ENCODE measurements at regions not wholly inside any gene's neighbourhood (a gene's known extent, or its start where the extent isn't known, plus 50 kb on each side); places are given as distances from the start of the nearest gene placed in this dataset.
"Not testable (repeated sequence)": the region's sequence is repeated elsewhere in the genome, so short reads cannot be mapped to it uniquely, and the experiment has no call there.

- TF ChIP-seq CTCF (IDR thresholded peaks at IDR 0.05; ENCODE audit: insufficient read depth, low read length), result no peak
- TF ChIP-seq SPI1 (IDR thresholded peaks at IDR 0.05; ENCODE audit: borderline replicate concordance, low read depth), result no peak
- no peak for TF ChIP-seq POLR2AphosphoS5 (IDR thresholded peaks at IDR 0.05; ENCODE audit: low read depth)
- no peak for TF ChIP-seq GABPA (IDR thresholded peaks at IDR 0.05; ENCODE audit: low read depth)
- TF ChIP-seq REST (IDR thresholded peaks at IDR 0.05; ENCODE audit: insufficient replicate concordance, low read depth), result no peak
- no peak overlapping the region for H3K27ac ChIP-seq (replicated peaks)
- DNase-seq (ENCODE audit: low read depth in 1 of 2, low spot score in 1 of 2), result no peak
Measured at GRCh38 chr3:169008776-169009358, 654.6 kb downstream of the MECOM start.

GRCh38 chr3:169007145-169007544, 656.4 kb downstream of the MECOM start:
- TF ChIP-seq REST (IDR thresholded peaks at IDR 0.05; ENCODE audit: insufficient replicate concordance, low read depth), result no peak
- no peak for TF ChIP-seq CTCF (IDR thresholded peaks at IDR 0.05; ENCODE audit: insufficient read depth, low read length)
- no peak for TF ChIP-seq SPI1 (IDR thresholded peaks at IDR 0.05; ENCODE audit: borderline replicate concordance, low read depth)
- no peak for TF ChIP-seq POLR2AphosphoS5 (IDR thresholded peaks at IDR 0.05; ENCODE audit: low read depth)
- no peak for TF ChIP-seq GABPA (IDR thresholded peaks at IDR 0.05; ENCODE audit: low read depth)
- H3K27me3 ChIP-seq (ENCODE audit: insufficient read depth, poor library complexity, severe bottlenecking), result no peaks in the 10 kb centered on the region
- H3K4me3 ChIP-seq (replicated peaks; ENCODE audit: insufficient read depth, low read length), result no peak overlapping the region
- H3K27ac ChIP-seq (replicated peaks), result no peak overlapping the region
- DNase-seq (ENCODE audit: low read depth in 1 of 2, low spot score in 1 of 2), result no peak

More at GRCh38 chr3:169008776-169009358, 654.6 kb downstream of the MECOM start:
- Histone ChIP-seq H3K4me3 (replicated peaks; ENCODE audit: insufficient read depth, low read length) (no peak overlapping the region), H3K27me3 (ENCODE audit: insufficient read depth, poor library complexity, severe bottlenecking) (no peaks in the 10 kb centered on the region)

GRCh38 chr3:169006398-169006797, 657.1 kb downstream of the MECOM start:
- not testable (repeated sequence) for H3K27me3 ChIP-seq (ENCODE audit: insufficient read depth, poor library complexity, severe bottlenecking); H3K4me3 ChIP-seq (replicated peaks; ENCODE audit: insufficient read depth, low read length); DNase-seq (ENCODE audit: low read depth in 1 of 2, low spot score in 1 of 2); H3K27ac ChIP-seq (replicated peaks)

- no peak overlapping the region for H3K27ac ChIP-seq (replicated peaks)
- no peaks in the 10 kb centered on the region for H3K27me3 ChIP-seq (ENCODE audit: insufficient read depth, poor library complexity, severe bottlenecking)
- DNase-seq (ENCODE audit: low read depth in 1 of 2, low spot score in 1 of 2), result no peak
- no peak overlapping the region for H3K4me3 ChIP-seq (replicated peaks; ENCODE audit: insufficient read depth, low read length)
- TF ChIP-seq REST (IDR thresholded peaks at IDR 0.05; ENCODE audit: insufficient replicate concordance, low read depth), result no peak
- TF ChIP-seq SPI1 (IDR thresholded peaks at IDR 0.05; ENCODE audit: borderline replicate concordance, low read depth), result no peak
- no peak for TF ChIP-seq CTCF (IDR thresholded peaks at IDR 0.05; ENCODE audit: insufficient read depth, low read length)
- TF ChIP-seq POLR2AphosphoS5 (IDR thresholded peaks at IDR 0.05; ENCODE audit: low read depth), result no peak
- no peak for TF ChIP-seq GABPA (IDR thresholded peaks at IDR 0.05; ENCODE audit: low read depth)
Measured at GRCh38 chr3:169002689-169003088, 660.8 kb downstream of the MECOM start.

Data from HL-60 (cell line).